HL-60/S4 treated with phorbol 12-myristate 13-acetate at 8.2 ng/mL for 4 days and 3 days (cell line): ENCODE measurements at regions not wholly inside any gene's neighbourhood (a gene's known extent, or its start where the extent isn't known, plus 50 kb on each side); places are given as distances from the start of the nearest gene placed in this dataset.

Source experiments
- in situ Hi-C: fragments of 300-500 bp; cut with MboI; formaldehyde crosslinking; loops from 2 replicates; pipeline ENCODE4 v1.15.0; 2022; ENCODE audit warnings: low sequenced_read_pairs

DNA sequence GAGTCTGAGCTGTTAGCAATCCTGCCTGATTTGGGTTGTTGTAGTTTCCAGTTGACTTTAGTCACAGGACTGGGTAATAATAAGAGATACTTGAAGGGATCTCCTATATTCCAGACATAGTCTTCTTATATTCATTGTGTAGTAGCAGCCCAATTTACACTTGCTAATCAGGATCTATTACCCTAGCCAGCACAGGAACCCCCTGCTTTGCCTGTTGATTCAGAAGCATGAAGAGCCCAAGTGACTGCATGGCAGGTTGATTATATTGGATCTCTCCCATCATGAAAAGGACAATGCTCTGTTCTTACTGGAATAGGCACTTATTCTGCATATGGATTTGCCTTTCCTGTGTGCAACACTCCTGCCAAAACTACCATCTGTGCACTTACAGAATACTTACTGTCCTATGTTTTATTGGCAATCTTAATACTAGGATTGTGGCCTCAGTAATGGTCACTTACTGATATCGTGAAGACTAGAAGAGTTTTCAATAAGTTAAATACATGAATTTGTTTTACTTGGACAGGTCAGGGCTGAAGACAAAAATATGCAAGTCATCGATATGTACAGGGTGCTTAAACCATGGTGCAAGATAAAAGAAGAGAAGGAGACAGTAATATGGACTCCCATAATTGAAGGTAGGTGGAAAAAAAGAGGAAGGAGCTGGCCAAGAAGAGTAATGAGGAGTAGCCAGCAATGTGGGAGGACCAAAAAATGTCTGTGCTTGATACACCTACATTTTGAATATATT is 304.1 kb downstream of the MCTP2 start:
- in situ Hi-C loops, result no loop called here

- in situ Hi-C loops, result no loop called here
These were observed 305.2 kb downstream of the MCTP2 start for GRCh38 chr15:94536549-94536948.

DNA sequence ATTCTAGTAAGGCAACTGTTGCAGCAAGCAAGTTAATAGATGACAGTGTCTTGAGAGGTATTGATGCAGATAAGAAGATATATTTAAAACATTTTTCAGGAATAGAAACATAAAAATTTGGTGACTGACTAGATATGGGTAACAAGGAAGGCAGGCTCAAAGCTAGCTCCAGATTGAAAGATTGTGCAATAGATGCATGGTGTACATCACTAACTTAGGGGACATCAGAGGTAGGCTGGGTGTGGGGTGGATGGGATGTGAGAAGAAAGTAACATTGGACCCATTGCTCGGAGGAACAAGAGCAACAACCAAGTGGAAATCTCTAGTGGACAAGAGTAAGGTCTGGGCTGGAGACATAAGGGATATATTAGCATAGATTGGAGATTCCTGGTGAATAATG is 306.9 kb downstream of the MCTP2 start:
- in situ Hi-C loops, result no loop called here

GRCh38 chr15:94542391-94542790 is 311.0 kb downstream of the MCTP2 start:
- in situ Hi-C loops, result no loop called here

DNA sequence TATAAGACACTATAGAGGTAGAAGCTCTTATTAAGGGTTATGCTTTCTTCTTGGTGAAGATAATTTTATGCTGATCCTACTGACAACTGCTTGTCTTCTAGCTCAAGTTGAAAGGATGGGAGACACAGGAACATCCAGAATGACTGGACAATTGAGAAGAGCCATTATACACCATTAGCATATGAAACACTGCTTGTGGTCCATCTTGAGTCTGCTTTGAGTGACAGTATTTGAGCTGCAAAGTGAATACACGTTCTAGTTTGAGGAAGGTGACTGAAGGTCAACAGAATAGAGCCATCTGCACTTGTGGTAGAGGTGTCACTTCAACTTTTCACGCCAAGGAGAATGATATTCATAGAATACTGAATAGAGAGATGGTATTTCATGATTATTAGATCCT is 315.4 kb downstream of the MCTP2 start:
- in situ Hi-C loops, result no loop called here

DNA sequence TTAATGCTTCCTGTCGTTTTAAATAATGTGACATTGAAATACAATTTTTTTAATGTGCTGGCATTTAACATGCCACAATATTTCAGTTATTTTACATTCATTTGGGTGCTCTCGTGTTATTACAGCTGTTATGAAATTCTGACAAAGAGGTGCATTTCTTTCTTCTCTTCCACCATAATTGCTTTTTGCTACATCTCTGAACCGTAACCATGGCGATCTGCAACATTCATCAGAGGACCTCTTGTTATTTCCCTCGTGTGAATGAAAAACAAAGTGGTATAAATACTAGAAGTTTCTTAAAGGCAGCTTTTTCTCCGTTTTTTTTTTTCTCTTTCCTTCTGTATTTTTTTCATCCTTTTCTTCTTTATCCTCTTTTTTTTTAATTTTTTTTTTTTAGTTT is 316.4 kb downstream of the MCTP2 start:
- in situ Hi-C loops, result no loop called here

GRCh38 chr15:94555841-94556519 is 324.6 kb downstream of the MCTP2 start:
- in situ Hi-C loops, result no loop called here

- in situ Hi-C loops, result no loop called here
These were observed 329.8 kb downstream of the MCTP2 start for GRCh38 chr15:94561036-94561689.

DNA sequence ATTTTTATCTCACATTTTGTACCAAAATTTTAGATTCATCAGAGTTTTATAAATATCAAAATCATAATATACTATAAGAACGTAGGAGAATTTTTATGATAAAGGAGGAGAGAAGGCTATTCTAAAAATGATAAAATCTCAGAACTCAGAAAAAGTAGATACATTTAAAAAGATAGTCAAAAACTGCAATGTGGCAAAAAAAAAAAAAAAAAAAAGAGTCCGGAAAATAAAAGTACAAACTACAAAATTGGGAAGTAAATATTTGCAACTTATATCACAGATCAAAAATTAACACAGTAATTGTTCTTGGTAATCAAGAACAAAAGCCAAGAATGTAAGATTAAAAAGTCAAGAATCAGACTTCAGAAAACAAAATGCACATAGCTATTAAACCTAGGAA is 332.1 kb downstream of the MCTP2 start:
- in situ Hi-C loops, result no loop called here

DNA sequence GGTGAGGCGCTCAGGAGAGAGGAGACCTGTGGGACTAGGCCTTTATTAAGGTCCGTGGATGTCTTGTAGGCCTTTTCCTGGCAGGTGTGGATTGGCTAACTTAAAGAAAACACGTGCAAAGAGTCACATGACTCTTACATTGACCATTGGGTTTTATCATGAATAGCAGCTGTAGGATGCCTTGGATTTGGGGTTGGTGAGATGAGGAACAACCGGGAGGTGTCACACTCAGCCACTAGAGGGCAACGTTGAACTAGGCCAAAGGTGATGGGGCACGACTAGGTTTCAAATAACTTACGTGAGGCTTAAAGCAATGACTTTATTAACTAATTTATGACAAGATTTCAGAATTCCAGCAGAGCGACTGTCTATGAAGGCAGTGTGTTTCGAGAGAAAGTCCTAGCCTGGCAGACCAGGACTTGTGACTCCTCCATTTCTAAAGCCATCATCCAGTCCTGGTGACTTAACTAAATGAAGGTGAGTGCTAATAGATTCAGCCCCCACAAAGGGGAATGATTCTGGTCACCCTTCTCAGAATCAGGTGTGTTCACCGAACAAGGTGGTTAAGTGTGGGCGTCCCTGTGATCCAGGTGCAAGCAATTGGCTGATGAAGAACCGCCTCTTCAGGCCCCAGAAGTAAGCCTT is 345.6 kb downstream of the MCTP2 start:
- in situ Hi-C loops, result no loop called here

DNA sequence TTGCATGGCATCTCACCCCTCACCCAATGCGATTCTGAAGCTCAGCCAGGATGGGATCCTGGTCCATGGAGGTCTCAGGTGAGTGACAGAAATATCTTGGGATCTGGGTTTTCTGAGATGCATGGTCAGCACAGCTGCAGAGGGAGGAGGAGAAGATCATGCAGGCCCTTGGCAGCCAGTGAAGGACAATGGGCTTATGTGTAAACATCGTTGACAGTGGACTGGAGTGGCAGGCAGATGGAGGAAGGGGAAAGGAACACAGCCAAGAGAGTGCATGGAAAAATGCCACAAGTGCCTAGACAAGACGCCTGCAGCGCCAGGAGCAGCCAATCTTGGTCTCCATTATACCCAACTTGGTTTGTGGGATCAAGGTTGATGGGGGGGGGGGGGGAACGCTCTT is 347.9 kb downstream of the MCTP2 start:
- in situ Hi-C loops, result no loop called here

- in situ Hi-C loops, result no loop called here
These were observed 349.0 kb downstream of the MCTP2 start for GRCh38 chr15:94580211-94580885.

DNA sequence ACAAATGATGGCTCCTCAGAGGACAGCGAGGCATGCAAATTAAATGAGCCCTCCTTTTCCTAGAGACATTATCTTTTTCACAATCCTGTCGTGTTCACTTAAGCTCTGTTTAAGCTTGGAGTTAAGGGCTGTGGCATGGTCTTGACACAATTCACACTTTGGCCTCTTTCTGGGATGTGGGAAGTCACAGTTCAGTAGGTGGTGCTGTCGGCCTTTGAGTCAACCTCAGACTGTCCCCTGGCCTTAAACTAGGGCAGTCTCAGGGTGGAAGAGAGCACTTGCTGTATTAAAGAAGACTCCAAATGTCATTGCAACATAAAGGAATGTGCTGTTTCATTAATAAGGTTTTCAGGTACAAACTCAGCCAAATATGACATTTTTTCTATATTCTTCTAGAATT is 351.0 kb downstream of the MCTP2 start:
- in situ Hi-C loops, result no loop called here

- in situ Hi-C loops, result no loop called here
These were observed 353.5 kb downstream of the MCTP2 start for GRCh38 chr15:94584833-94585244.

DNA sequence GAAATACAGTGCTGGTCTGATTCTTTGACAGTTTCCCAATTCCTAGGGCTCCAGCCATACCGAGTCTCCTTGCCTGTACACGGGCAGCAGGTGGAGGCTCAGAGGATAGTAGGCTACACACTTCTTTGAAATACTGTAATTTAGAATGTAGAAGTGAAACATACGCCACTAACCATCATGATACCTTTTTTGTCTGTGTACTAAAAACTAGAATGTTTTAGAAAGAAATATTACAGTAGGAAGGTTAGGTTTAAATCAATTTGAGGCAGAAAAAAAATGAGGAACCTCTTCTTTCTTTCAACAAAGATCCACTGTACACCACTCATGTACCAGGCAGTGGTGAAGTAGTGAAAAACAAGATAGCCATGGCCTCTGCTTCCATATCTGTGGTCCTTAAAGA is 354.7 kb downstream of the MCTP2 start:
- in situ Hi-C loops, result no loop called here

- in situ Hi-C loops, result no loop called here
These were observed 355.8 kb downstream of the MCTP2 start for GRCh38 chr15:94587113-94587512.

GRCh38 chr15:94588993-94589392 is 357.6 kb downstream of the MCTP2 start:
- in situ Hi-C loops, result no loop called here

DNA sequence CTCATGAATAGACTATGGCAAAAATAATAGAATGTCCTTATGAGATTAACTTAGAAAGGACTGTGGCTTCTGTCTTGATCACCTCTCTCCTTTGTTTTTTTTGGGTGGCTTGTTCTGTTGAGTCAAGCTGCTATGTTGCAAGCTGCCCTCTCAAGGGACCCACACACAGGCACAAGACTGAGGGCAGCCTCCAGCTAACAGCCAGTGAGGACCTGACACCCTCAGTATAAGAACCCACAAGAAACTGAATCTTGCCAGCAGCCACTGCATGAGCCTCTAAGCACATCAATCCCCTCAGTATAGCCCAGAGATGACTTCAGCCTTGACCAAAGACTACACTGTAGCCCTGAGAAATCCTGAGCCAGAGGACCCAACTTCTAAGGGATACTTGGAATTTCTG is 361.1 kb downstream of the MCTP2 start:
- in situ Hi-C loops, result no loop called here

DNA sequence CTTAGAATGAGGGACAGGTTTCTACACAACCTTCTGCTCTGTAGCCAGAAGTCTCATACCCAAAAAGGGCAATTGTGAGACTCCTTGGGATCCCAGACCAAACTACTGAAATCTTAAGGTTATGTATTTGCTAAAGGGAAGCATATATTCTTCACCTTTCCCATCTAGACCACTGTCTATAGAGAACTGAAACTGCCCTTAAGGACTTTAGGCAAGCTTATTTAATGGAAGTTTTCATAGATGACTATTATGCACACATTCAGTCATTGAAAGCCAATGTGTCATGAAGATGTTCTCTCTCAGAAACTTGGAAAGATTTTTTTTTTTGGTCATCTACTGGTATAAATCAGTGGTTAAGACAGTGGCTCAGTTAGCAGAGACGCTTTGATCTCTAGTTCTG is 365.3 kb downstream of the MCTP2 start:
- in situ Hi-C loops, result no loop called here

DNA sequence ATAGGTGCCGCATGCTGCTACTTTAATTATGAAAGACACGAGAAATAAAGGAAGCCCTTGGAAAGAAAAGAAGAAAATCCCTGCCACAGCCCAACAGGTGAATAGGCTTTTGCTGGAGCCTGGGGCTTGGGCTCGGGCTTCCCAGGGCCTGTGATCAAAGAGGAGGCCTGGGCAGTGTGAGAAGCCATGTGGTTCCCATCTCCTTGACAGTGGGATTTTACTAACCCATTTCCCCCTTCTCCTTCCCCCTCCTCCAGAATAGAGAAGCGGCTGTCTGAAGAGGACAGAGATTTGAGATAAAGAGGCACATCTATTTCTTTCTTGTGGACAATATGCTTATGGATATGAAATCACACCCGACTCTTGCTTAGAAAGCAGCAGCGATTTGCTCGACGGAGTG is 369.1 kb downstream of the MCTP2 start:
- in situ Hi-C loops, result no loop called here
